Loucy (cell line): ENCODE measurements at regions not wholly inside any gene's neighbourhood (a gene's known extent, or its start where the extent isn't known, plus 50 kb on each side); places are given as distances from the start of the nearest gene placed in this dataset.
"Not testable (repeated sequence)": the region's sequence is repeated elsewhere in the genome, so short reads cannot be mapped to it uniquely, and the experiment has no call there.

Experiments used
- H2AFZ ChIP-seq: fragments of 200-600 bp; sonication (generic); 2 replicates; pipeline ENCODE4 v1.6.0; 2016; ENCODE audit warnings: antibody characterized with exemption, mild to moderate bottlenecking, low read length, moderate library complexity
- H3F3A ChIP-seq: fragments of 200-600 bp; 2 replicates; pipeline ENCODE4 v1.6.0; 2016; ENCODE audit warnings: antibody characterized with exemption, low read depth, mild to moderate bottlenecking
- H3K27me3 ChIP-seq: fragments of 200-600 bp; sonication (generic); 2 replicates; pipeline ENCODE4 v1.6.1; 2014; ENCODE audit warnings: low read length, mild to moderate bottlenecking; ENCODE audit not compliant: insufficient read depth, poor library complexity, severe bottlenecking
- H3K36me3 ChIP-seq: fragments of 200-600 bp; sonication (generic); 2 replicates; pipeline ENCODE4 v1.6.1; 2016; ENCODE audit warnings: low read length; ENCODE audit not compliant: insufficient read depth
- H3K4me1 ChIP-seq: fragments of 200-600 bp; sonication (generic); 2 replicates; pipeline ENCODE4 v1.5.1; 2014; ENCODE audit warnings: low read length, mild to moderate bottlenecking; ENCODE audit not compliant: insufficient read depth, poor library complexity, severe bottlenecking
- H3K4me2 ChIP-seq: fragments of 200-600 bp; sonication (generic); 2 replicates; pipeline ENCODE4 v1.6.0; 2014; ENCODE audit warnings: antibody characterized with exemption, low read length, low read depth, mild to moderate bottlenecking; ENCODE audit not compliant: poor library complexity, severe bottlenecking
- H3K4me3 ChIP-seq: fragments of 200-600 bp; sonication (generic); 2 replicates; pipeline ENCODE4 v1.5.1; 2014; ENCODE audit warnings: low read length, mild to moderate bottlenecking, mixed read lengths; ENCODE audit not compliant: poor library complexity, severe bottlenecking
- H3K79me2 ChIP-seq: fragments of 200-600 bp; sonication (generic); 2 replicates; pipeline ENCODE4 v1.6.1; 2014; ENCODE audit warnings: low read length; ENCODE audit not compliant: insufficient read depth
- H3K9ac ChIP-seq: fragments of 200-600 bp; sonication (generic); 2 replicates; pipeline ENCODE4 v1.6.0; 2014; ENCODE audit warnings: mild to moderate bottlenecking, low read depth, low read length, moderate library complexity; ENCODE audit not compliant: poor library complexity, severe bottlenecking
- H3K9me2 ChIP-seq: fragments of 200-600 bp; sonication (generic); replicated peaks from 2 replicates; pipeline ENCODE4 v1.6.1; 2016; ENCODE audit warnings: low read depth, low read length, mixed read lengths
- H3K9me3 ChIP-seq: fragments of 200-600 bp; sonication (generic); 2 replicates; pipeline ENCODE4 v1.6.1; 2014; ENCODE audit warnings: mild to moderate bottlenecking, antibody characterized with exemption, low read length, low read depth; ENCODE audit not compliant: insufficient read depth
- H4K20me1 ChIP-seq: fragments of 200-600 bp; sonication (generic); 2 replicates; pipeline ENCODE4 v1.6.0; 2014; ENCODE audit warnings: antibody characterized with exemption, low read length, mild to moderate bottlenecking; ENCODE audit not compliant: insufficient read depth, poor library complexity, severe bottlenecking
- CTCF ChIP-seq: fragments of 200-600 bp; sonication (generic); conservative IDR thresholded peaks from 2 replicates; pipeline ENCODE4 v1.5.1; 2014; ENCODE audit warnings: mild to moderate bottlenecking, antibody characterized with exemption, low read length
- EZH2phosphoT487 ChIP-seq: fragments of 200-600 bp; IDR thresholded peaks from 2 replicates; pipeline ENCODE4 v1.6.1; 2018; ENCODE audit warnings: antibody characterized with exemption, mild to moderate bottlenecking, moderate library complexity, borderline replicate concordance

- no peak for TF ChIP-seq CTCF
- TF ChIP-seq EZH2phosphoT487 = no peak
- H3F3A ChIP-seq = no peaks in the 10 kb centered on the region
Observed at GRCh38 chr10:8346861-8347260, 292.4 kb downstream of the GATA3 start.

GRCh38 chr10:8347614-8348013 is 293.1 kb downstream of the GATA3 start:
- H3F3A ChIP-seq, H3K4me3 ChIP-seq, H3K9ac ChIP-seq, H3K9me2 ChIP-seq, H4K20me1 ChIP-seq, H3K79me2 ChIP-seq, H3K36me3 ChIP-seq, H3K9me3 ChIP-seq, H2AFZ ChIP-seq, H3K4me2 ChIP-seq, H3K27me3 ChIP-seq: not testable (repeated sequence)
- peaks cover 21% of the 10 kb centered on the region for H3K4me1 ChIP-seq

More at GRCh38 chr10:8346861-8347260, 292.4 kb downstream of the GATA3 start:
- Histone ChIP-seq H3K79me2 (no peaks in the 10 kb centered on the region), H3K4me2 (no peak overlapping the region), H3K36me3 (no peaks in the 10 kb centered on the region), H3K9me3 (no peaks in the 10 kb centered on the region), H3K27me3 (no peaks in the 10 kb centered on the region), H4K20me1 (no peaks in the 10 kb centered on the region), H2AFZ (no peak overlapping the region), H3K9ac (no peak overlapping the region), H3K4me3 (no peak overlapping the region), H3K4me1 (peaks cover 14% of the 10 kb centered on the region), H3K9me2 (no peaks in the 10 kb centered on the region)

DNA sequence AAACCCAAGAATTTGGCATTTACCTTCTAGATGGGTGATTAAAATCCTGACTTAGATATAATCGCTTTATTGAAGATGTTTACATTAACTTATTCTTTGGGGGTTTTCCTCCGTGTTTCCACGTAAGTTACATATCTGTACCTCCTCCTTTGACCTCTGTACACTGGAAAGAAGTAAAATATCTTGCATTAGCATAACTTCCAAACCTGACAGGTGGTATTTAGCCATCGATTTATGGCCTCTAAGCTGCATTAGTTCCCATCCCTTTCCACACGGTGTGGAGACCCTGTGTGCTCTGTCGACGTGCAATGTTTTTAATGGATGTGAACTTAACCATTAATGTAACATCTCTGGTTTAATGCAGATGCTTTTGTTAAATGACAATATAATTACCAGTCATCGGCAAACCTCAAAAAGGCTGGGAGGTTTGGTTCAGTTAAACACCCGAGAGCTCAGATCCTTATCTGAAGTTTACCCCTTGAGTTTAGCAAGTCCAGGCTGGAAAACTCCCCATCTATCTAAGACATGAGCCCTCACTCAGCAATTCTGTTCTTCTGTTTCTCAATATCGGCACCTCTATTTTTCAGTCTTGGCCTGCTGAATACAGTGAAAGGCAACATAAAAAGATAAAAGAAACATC is 295.2 kb downstream of the GATA3 start:
- Histone ChIP-seq H2AFZ (no peak overlapping the region), H4K20me1 (no peaks in the 10 kb centered on the region), H3K4me2 (no peak overlapping the region), H3K4me3 (no peak overlapping the region), H3K79me2 (no peaks in the 10 kb centered on the region), H3K9me3 (no peaks in the 10 kb centered on the region), H3K4me1 (peaks cover 23% of the 10 kb centered on the region), H3K9me2 (no peaks in the 10 kb centered on the region), H3F3A (no peaks in the 10 kb centered on the region), H3K27me3 (no peaks in the 10 kb centered on the region), H3K36me3 (no peaks in the 10 kb centered on the region), H3K9ac (no peak overlapping the region)
- no peak for TF ChIP-seq CTCF
- TF ChIP-seq EZH2phosphoT487 = no peak
